ENCODE measurements at regions not wholly inside any gene's neighbourhood (a gene's known extent, or its start where the extent isn't known, plus 50 kb on each side); places are given as distances from the start of the nearest gene placed in this dataset.

DNA sequence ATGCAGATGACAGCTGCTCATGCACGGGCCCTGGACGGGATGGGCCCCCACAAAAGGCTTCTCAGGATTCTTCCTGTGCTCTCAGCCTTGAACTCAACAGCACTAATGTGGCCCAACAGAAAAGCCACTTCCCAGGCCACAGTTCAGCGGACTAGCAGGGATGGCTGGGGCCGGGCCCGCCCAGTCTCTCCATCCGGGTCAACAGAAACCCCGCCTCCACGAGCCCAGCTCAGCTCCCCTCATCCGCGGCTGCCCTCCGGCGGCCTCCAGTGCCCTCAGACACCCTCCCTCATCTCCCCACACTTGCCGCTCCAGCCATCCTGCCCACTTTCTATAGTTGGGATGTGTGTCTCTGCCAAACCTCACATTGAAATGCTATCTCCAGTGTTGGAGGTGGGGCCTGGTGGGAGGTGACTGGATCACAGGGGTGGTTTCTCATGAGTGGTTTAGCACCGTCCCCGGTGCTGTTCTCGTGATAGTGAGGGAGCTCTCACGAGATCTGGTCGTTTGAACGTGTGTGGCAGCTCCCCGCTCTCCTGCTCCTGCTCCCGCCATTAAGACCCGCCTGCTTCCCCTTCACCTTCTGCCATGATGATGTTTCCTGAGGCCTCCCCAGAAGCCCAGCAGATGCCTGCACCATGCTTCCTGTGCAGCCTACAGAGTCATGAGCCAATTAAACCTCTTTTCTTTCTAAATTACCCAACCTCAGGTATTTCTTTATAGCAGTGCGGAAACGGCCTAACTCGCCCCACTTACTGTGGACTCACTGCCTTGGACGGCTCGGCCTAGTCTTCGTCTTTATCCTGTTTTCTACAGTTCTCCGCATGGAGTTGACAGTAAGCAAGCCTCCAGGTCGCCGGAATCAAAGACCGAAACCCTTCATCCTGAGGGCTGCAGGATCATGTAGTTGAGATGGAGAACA is 169.9 kb upstream of the RNF32 start:
- TF ChIP-seq, protein P1, sequence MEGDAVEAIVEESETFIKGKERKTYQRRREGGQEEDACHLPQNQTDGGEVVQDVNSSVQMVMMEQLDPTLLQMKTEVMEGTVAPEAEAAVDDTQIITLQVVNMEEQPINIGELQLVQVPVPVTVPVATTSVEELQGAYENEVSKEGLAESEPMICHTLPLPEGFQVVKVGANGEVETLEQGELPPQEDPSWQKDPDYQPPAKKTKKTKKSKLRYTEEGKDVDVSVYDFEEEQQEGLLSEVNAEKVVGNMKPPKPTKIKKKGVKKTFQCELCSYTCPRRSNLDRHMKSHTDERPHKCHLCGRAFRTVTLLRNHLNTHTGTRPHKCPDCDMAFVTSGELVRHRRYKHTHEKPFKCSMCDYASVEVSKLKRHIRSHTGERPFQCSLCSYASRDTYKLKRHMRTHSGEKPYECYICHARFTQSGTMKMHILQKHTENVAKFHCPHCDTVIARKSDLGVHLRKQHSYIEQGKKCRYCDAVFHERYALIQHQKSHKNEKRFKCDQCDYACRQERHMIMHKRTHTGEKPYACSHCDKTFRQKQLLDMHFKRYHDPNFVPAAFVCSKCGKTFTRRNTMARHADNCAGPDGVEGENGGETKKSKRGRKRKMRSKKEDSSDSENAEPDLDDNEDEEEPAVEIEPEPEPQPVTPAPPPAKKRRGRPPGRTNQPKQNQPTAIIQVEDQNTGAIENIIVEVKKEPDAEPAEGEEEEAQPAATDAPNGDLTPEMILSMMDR (conservative IDR thresholded peaks at IDR 0.05; ENCODE audit: low read depth) = no peak
- POLR2A ChIA-PET (ENCODE audit: low non-redundant PET) = no interaction called here
- no peak for DNase-seq (ENCODE audit: low spot score)
- H3K27ac ChIP-seq = no peak overlapping the region
- CTCF ChIA-PET = no interaction called here

DNA sequence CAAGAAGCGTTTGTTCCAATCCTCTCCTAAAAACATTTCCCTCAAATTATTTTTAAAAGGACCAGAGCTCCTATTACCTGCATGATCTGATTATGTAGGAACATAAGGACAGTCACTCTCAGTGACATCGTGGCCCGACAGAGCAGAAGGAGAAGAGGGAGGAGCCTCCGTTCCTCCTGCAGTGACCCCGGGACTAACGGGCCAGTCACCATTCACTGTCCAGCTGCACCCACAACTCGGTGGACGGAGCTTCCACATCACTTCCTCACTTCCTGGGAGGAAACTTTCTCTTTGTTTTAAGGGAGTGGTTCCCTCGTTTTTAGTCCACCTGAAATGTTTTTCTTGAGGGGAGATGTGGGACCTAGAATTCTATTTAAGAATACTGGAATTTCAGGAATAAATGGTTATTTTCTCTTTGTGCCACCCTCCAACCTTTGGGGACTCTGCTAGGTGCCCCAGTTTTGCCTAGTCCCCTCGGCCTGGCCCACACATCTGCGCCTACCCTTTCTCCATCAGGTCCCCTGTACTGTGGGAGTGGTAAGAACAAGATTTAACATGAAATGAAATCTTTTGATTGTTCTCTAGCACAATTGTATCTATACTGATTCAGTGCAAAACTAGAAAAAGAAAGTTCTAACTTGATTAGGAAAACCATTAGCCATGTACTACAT is 173.5 kb upstream of the RNF32 start:
- CTCF ChIA-PET = no interaction called here
- POLR2A ChIA-PET (ENCODE audit: low non-redundant PET) = no interaction called here
- DNase-seq (ENCODE audit: low spot score) = no peak
- TF ChIP-seq, protein P1 (conservative IDR thresholded peaks at IDR 0.05; ENCODE audit: low read depth) = no peak
- no peak overlapping the region for H3K27ac ChIP-seq

DNA sequence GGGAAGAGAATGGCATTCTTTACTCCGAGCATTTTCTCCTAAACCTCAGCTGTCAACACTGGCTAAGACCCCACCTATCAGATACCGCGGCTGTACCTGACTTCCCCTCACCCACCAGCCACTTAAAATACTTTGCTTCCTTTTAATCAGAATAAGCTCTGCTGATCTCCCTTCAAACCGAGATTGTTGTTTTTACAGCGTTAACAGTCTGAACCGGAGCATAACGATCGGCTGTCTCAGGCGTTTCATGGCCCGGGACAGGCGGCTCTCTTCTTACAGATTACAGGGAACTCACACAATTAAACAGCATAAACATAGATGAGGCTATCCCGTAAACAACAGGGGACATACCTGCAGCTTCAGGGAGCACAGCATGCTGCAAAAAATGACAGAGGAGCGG is 174.3 kb upstream of the RNF32 start:
- H3K27ac ChIP-seq = no peak overlapping the region
- no peak for DNase-seq (ENCODE audit: low spot score)
- POLR2A ChIA-PET (ENCODE audit: low non-redundant PET) = no interaction called here
- TF ChIP-seq, protein P1 (conservative IDR thresholded peaks at IDR 0.05; ENCODE audit: low read depth) = no peak
- CTCF ChIA-PET = no interaction called here

DNA sequence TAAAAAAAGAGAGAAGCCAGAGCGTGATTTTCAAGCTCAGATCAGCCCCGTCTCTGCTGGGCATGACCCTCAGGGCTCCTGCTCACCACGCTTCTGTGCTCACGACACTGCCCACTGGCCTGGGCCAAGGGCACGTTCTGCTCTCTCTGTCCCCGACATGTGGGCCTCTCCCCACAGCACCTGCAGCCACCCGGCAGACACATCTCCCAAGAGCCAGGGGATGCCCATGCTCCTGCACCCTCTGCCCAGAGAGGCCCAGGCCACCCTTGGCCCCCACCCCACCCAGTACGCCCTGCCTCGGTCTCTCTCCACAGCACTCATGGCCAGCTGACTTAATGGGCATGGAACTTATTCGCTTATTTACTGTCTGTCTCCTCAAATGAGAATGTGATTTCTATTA is 175.4 kb upstream of the RNF32 start:
- DNase-seq (ENCODE audit: low spot score) = no peak
- ChIA-PET CTCF (interaction anchor here (0.6 to 0.7 kb wide), 2 partner anchors 29 to 653 kb away, joined by 3 to 4 read pairs; partner anchors contain the start of gene SHH), POLR2A (ENCODE audit: low non-redundant PET) (no interaction called here)
- TF ChIP-seq, protein P1 (conservative IDR thresholded peaks at IDR 0.05; ENCODE audit: low read depth) = no peak
- no peak overlapping the region for H3K27ac ChIP-seq

DNA sequence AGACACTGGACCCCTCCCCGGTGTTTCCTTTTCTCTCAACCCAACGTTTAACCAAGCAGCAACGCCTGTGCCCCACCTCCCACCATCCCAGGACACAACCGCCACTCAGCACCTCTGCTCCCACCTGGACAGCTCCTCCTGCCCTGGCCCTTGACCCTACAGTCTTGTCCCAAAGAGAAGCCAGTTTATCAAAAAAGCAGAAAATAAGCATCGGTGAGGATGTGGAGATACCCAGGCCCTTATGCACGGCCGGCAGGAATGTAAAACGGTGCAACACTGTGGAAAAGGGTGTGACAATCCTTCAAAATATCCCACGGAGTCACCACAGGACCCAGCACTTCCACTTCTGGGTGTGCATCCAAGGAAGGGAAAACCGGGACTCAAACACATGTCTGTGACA is 176.2 kb upstream of the RNF32 start:
- ChIA-PET POLR2A (ENCODE audit: low non-redundant PET) (no interaction called here), CTCF (no interaction called here)
- TF ChIP-seq, protein P1 (conservative IDR thresholded peaks at IDR 0.05; ENCODE audit: low read depth) = no peak
- DNase-seq (ENCODE audit: low spot score) = no peak
- H3K27ac ChIP-seq = no peak overlapping the region

DNA sequence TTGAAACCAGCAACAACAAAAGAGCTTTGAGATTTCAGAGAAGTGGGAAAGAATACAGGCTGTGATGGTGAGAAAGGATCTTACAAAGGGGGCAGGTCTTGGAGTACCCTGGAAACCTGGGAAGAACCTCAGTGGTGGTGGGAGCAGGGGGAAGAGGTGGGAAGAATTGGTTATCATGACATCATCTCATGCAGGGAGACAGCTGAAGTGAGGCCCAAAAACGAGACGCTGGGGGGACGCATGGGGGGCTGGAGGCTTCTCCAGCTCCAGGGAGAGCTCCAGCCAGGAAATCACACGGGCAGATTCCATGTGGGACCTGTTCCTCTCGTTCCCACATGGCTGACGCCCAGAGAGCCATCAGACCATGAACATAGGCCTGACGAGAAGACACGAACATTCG is 177.3 kb upstream of the RNF32 start:
- ChIA-PET POLR2A (ENCODE audit: low non-redundant PET) (no interaction called here), CTCF (no interaction called here)
- no peak overlapping the region for H3K27ac ChIP-seq
- TF ChIP-seq, protein P1 (conservative IDR thresholded peaks at IDR 0.05; ENCODE audit: low read depth) = no peak
- no peak for DNase-seq (ENCODE audit: low spot score)

Measured in RWPE1 (cell line).